K562 (cell line): ENCODE measurements at regions not wholly inside any gene's neighbourhood (a gene's known extent, or its start where the extent isn't known, plus 50 kb on each side); places are given as distances from the start of the nearest gene placed in this dataset.
A peak's percentile ranks its signal among the peaks of the same experiment; 100 is the strongest.

ENCODE experiments used
- ATAC-seq: fragments of 200-7000 bp; cut with Tn5 transposase; 3 replicates; pipeline ENCODE4 v1.9.1; 2020; ENCODE audit warnings: moderate library complexity
- BruUV-seq: library from RNA; stranded (reverse); fragments of 400-500 nt; replicated peaks from 2 replicates; lab custom pipeline; 2021; lab: Mats Ljungman, UMichigan
- CTCF ChIA-PET: fragments of 300-600 bp; formaldehyde crosslinking; extraction: SDS; loops from one replicate; lab custom pipeline; 2021; ENCODE audit warnings: low intra/inter-chr PET ratio; lab: Yijun Ruan, JAX
- POLR2A ChIA-PET: fragments of 300-600, 350-650 bp; sonication (Branson Sonifier 250); formaldehyde crosslinking; extraction: SDS; loops from one replicate; lab custom pipeline; 2021; ENCODE audit warnings: antibody characterized with exemption, inconsistent platforms; lab: Yijun Ruan, JAX
- DNase-seq, 4 experiments: peaks; one replicate each; pipeline versions ENCODE4 v3.0.0 to v3.0.0-alpha.2; 2011 to 2018; ENCODE audit warnings: low spot score in 3 of 4, mixed read lengths in 3 of 4; ENCODE audit errors: extremely low read depth in 1 of 4
- FAIRE-seq: peaks from 2 replicates; lab custom pipeline; 2011; peaks lifted over from hg19 to GRCh38; lab: Jason Lieb, UNC
- H2AFZ ChIP-seq: 2 replicates; pipeline ENCODE4 v1.6.0; 2011; ENCODE audit warnings: low read depth, low read length, control low read depth, inconsistent platforms
- H3K27ac ChIP-seq: fragments of 200-600 bp; 3 replicates; pipeline ENCODE4 v1.8.0; 2011; ENCODE audit warnings: low read depth, mild to moderate bottlenecking, control low read depth, inconsistent platforms, low read length, moderate library complexity, mixed read lengths; ENCODE audit errors: extremely low read depth
- H3K27me3 ChIP-seq, 2 experiments: fragments of 300-600 bp in 1 of 2; 2 replicates in 1 of 2; 3 replicates in 1 of 2; pipeline versions ENCODE4 v1.6.0 to v1.8.0; 2011; ENCODE audit warnings: inconsistent platforms in 2 of 2, low read length in 2 of 2, mild to moderate bottlenecking in 1 of 2, mixed read lengths in 1 of 2, moderate library complexity in 1 of 2; ENCODE audit not compliant: control insufficient read depth in 2 of 2, insufficient read depth in 2 of 2
- H3K36me3 ChIP-seq: fragments of 300-600 bp; 3 replicates; pipeline ENCODE4 v1.8.0; 2011; ENCODE audit warnings: mild to moderate bottlenecking, low read length, inconsistent platforms; ENCODE audit not compliant: control insufficient read depth, insufficient read depth
- H3K4me1 ChIP-seq, 2 experiments: fragments of 200-600 bp in 1 of 2; replicated peaks in 1 of 2; 2 replicates in 1 of 2; 3 replicates in 1 of 2; pipeline versions ENCODE4 v1.5.1 to v1.8.0; 2011; ENCODE audit warnings: inconsistent platforms in 2 of 2, low read length in 2 of 2, mild to moderate bottlenecking in 1 of 2, mixed read lengths in 1 of 2, moderate library complexity in 1 of 2; ENCODE audit not compliant: control insufficient read depth in 2 of 2, insufficient read depth in 2 of 2
- H3K4me2 ChIP-seq: 2 replicates; pipeline ENCODE4 v1.6.1; 2011; ENCODE audit warnings: low read length, control low read depth, inconsistent platforms, mixed read lengths; ENCODE audit not compliant: insufficient read depth
- H3K4me3 ChIP-seq: fragments of 200-600 bp; sonication (generic), shearing (Covaris generic); 2 replicates; pipeline ENCODE4 v1.5.1; 2016; ENCODE audit warnings: control low read depth, inconsistent platforms
- H3K79me2 ChIP-seq: fragments of 200-600 bp; 3 replicates; pipeline ENCODE4 v1.8.0; 2011; ENCODE audit warnings: low read length, inconsistent platforms; ENCODE audit not compliant: control insufficient read depth, insufficient read depth
- H3K9ac ChIP-seq, 2 experiments: 2 replicates each; pipeline versions ENCODE4 v1.6.0 to v1.6.1; 2011; ENCODE audit warnings: low read depth in 2 of 2, low read length in 2 of 2, control low read depth in 1 of 2, inconsistent platforms in 1 of 2, mild to moderate bottlenecking in 1 of 2, mixed read lengths in 1 of 2; ENCODE audit not compliant: insufficient read depth in 1 of 2
- H3K9me1 ChIP-seq: one replicate; pipeline ENCODE4 v1.6.0; 2011; ENCODE audit warnings: inconsistent platforms, mild to moderate bottlenecking, low read length, moderate library complexity; ENCODE audit not compliant: control insufficient read depth, insufficient read depth
- H3K9me3 ChIP-seq: replicated peaks from 2 replicates; pipeline ENCODE4 v1.5.1; 2011; ENCODE audit warnings: low read depth, low read length, inconsistent platforms; ENCODE audit not compliant: control insufficient read depth, insufficient read depth
- H4K20me1 ChIP-seq: replicated peaks from 2 replicates; pipeline ENCODE4 v1.6.1; 2011; ENCODE audit warnings: low read length, inconsistent platforms, mixed read lengths; ENCODE audit not compliant: control insufficient read depth, insufficient read depth
- DMBX1 ChIP-seq: fragments of 250-450 bp; sonication (Bioruptor Pico); IDR thresholded peaks from 2 replicates; pipeline ENCODE4 v1.8.0; 2022; ENCODE audit warnings: inconsistent platforms, mild to moderate bottlenecking, moderate library complexity, borderline replicate concordance
- PHB2 ChIP-seq: fragments of 450-650 bp; IDR thresholded peaks from 2 replicates; pipeline ENCODE4 v1.6.1; 2017; ENCODE audit warnings: low read depth
- SLC30A9 ChIP-seq: fragments of 250-450 bp; sonication (Bioruptor Pico); IDR thresholded peaks from 2 replicates; pipeline ENCODE4 v1.8.0; 2022; ENCODE audit warnings: mild to moderate bottlenecking, moderate library complexity
- SMARCB1 ChIP-seq: IDR thresholded peaks from 2 replicates; pipeline ENCODE4 v1.6.1; 2011; ENCODE audit warnings: improper control_type of control experiment, low read depth; ENCODE audit not compliant: insufficient read length
- ZBTB1 ChIP-seq: sonication (generic); formaldehyde crosslinking; IDR thresholded peaks from 2 replicates; pipeline ENCODE4 v1.8.1; 2023; ENCODE audit warnings: missing genetic modification reagents, low read depth, mild to moderate bottlenecking, borderline replicate concordance
- ZNF3 ChIP-seq: fragments of 250-450 bp; sonication (Bioruptor Pico); IDR thresholded peaks from 2 replicates; pipeline ENCODE4 v1.5.0; 2021; ENCODE audit warnings: mild to moderate bottlenecking, moderate library complexity
- in situ Hi-C: fragments of 300-500 bp; cut with MboI; formaldehyde crosslinking; loops from 4 replicates; pipeline ENCODE4 v1.15.0; 2018; ENCODE audit warnings: inconsistent platforms, mixed read lengths
- intact Hi-C: fragments of 100-400 bp; cut with micrococcal nuclease; formaldehyde crosslinking; loops from 2 replicates; pipeline ENCODE4 v1.14.2; 2022
- TF ChIP-seq, protein P1 (sequence below): fragments of 250-450 bp; sonication (Bioruptor Pico); IDR thresholded peaks from 2 replicates; pipeline ENCODE4 v1.4.0; 2020; ENCODE audit warnings: mild to moderate bottlenecking, moderate library complexity
- TF ChIP-seq, protein P2 (sequence below), 2 experiments: fragments of 450-650 bp in 1 of 2; sonication (generic) in 1 of 2; formaldehyde crosslinking in 1 of 2; IDR thresholded peaks in 1 of 2; conservative IDR thresholded peaks in 1 of 2; 2 replicates each; pipeline versions ENCODE4 v1.6.1 to v1.8.1; 2016 to 2023; ENCODE audit warnings: mild to moderate bottlenecking in 2 of 2, moderate library complexity in 2 of 2, inconsistent platforms in 1 of 2, missing genetic modification reagents in 1 of 2

DNA sequence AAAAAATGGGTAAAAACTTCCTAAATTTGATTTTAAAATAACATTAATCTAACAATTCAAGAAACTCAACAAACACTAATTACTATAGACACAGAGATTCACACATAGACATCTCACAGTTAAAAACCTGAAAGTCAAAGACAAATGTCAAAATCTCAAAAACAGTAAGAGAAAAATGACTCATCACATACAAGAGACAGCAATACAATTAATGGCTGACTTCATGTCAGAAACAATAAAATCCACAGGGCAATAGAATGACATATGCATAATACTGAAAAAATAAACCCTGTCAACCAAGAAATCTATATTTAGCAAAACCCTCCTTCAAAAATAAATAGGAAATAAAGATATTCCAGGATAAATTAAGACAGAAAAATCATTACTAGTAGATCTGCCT is 200.4 kb downstream of the CEMIP2 start:
- FAIRE-seq = no peak
- no peak for DNase-seq
- no peaks in the 10 kb centered on the region for H3K4me1 ChIP-seq
- H3K4me2 ChIP-seq = no peak overlapping the region
- no peak overlapping the region for H2AFZ ChIP-seq
- POLR2A ChIA-PET = no interaction called here
- BruUV-seq = no TSS peak
- H3K36me3 ChIP-seq = no peaks in the 10 kb centered on the region
- no peak overlapping the region for H3K27ac ChIP-seq
- H3K79me2 ChIP-seq = no peaks in the 10 kb centered on the region
- H3K9me3 ChIP-seq = no peaks in the 10 kb centered on the region
- ATAC-seq = no peak
- intact Hi-C loops (no loop called here), in situ Hi-C loops (no loop called here)
- H3K27me3 ChIP-seq = no peaks in the 10 kb centered on the region
- no peaks in the 10 kb centered on the region for H3K9me1 ChIP-seq
- no peak overlapping the region for H3K9ac ChIP-seq
- CTCF ChIA-PET = no interaction called here
- no peaks in the 10 kb centered on the region for H4K20me1 ChIP-seq
- H3K4me3 ChIP-seq = no peak overlapping the region
- TF ChIP-seq, protein P1, sequence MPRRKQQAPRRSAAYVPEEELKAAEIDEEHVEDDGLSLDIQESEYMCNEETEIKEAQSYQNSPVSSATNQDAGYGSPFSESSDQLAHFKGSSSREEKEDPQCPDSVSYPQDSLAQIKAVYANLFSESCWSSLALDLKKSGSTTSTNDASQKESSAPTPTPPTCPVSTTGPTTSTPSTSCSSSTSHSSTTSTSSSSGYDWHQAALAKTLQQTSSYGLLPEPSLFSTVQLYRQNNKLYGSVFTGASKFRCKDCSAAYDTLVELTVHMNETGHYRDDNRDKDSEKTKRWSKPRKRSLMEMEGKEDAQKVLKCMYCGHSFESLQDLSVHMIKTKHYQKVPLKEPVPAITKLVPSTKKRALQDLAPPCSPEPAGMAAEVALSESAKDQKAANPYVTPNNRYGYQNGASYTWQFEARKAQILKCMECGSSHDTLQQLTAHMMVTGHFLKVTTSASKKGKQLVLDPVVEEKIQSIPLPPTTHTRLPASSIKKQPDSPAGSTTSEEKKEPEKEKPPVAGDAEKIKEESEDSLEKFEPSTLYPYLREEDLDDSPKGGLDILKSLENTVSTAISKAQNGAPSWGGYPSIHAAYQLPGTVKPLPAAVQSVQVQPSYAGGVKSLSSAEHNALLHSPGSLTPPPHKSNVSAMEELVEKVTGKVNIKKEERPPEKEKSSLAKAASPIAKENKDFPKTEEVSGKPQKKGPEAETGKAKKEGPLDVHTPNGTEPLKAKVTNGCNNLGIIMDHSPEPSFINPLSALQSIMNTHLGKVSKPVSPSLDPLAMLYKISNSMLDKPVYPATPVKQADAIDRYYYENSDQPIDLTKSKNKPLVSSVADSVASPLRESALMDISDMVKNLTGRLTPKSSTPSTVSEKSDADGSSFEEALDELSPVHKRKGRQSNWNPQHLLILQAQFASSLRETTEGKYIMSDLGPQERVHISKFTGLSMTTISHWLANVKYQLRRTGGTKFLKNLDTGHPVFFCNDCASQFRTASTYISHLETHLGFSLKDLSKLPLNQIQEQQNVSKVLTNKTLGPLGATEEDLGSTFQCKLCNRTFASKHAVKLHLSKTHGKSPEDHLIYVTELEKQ = no peak
- TF ChIP-seq, protein P2, sequence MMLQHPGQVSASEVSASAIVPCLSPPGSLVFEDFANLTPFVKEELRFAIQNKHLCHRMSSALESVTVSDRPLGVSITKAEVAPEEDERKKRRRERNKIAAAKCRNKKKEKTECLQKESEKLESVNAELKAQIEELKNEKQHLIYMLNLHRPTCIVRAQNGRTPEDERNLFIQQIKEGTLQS (IDR thresholded peaks at IDR 0.05) = peak; percentile 18; the same call in 1 of the 2 replicates
- TF ChIP-seq, protein P2 (CRISPR knock-in tag; conservative IDR thresholded peaks at IDR 0.05) = no peak
- TF ChIP-seq SMARCB1 (no peak), SLC30A9 (CRISPR knock-in tag) (no peak), PHB2 (no peak), ZBTB1 (CRISPR knock-in tag) (no peak), DMBX1 (no peak), ZNF3 (CRISPR knock-in tag) (no peak)
